Heart right ventricle (tissue), 16 donors: ENCODE measurements at regions not wholly inside any gene's neighbourhood (a gene's known extent, or its start where the extent isn't known, plus 50 kb on each side); places are given as distances from the start of the nearest gene placed in this dataset.

Source experiments
- ATAC-seq, 8 donors: fragments of 200-7000 bp; cut with Tn5 transposase; one replicate each; pipeline ENCODE4 v1.9.1; 2020; ENCODE audit warnings: mild to moderate bottlenecking in 8 of 8, moderate library complexity in 8 of 8, moderate number of reproducible peaks in 1 of 8
- DNase-seq, 2 donors: peaks; one replicate each; pipeline ENCODE4 v3.0.0-alpha.2; 2020
- H3K27ac ChIP-seq, 10 donors: fragments of 200-600 bp; sonication (generic) in 2 of 10; one replicate each; pipeline versions ENCODE4 v1.5.0 to v1.8.0; 2020 to 2022; ENCODE audit warnings: mild to moderate bottlenecking in 3 of 10
- H3K27me3 ChIP-seq, 7 donors: fragments of 200-600 bp; one replicate each; pipeline ENCODE4 v1.8.0; 2021 to 2022; ENCODE audit warnings: mild to moderate bottlenecking in 2 of 7
- H3K36me3 ChIP-seq, 9 donors: fragments of 200-600 bp; sonication (generic) in 1 of 9; one replicate each; pipeline versions ENCODE4 v1.5.0 to v1.8.0; 2020 to 2022; ENCODE audit warnings: mild to moderate bottlenecking in 2 of 9
- H3K4me1 ChIP-seq, 9 donors: fragments of 200-600 bp; sonication (generic) in 1 of 9; one replicate each; pipeline versions ENCODE4 v1.5.0 to v1.8.0; 2020 to 2022; ENCODE audit warnings: mild to moderate bottlenecking in 4 of 9
- H3K4me3 ChIP-seq, 10 donors: fragments of 200-600 bp; sonication (generic) in 2 of 10; one replicate each; pipeline versions ENCODE4 v1.5.0 to v1.8.0; 2020 to 2022; ENCODE audit warnings: mild to moderate bottlenecking in 7 of 10, moderate library complexity in 2 of 10
- H3K9me3 ChIP-seq, 11 donors: fragments of 200-600 bp in 10 of 11; sonication (generic) in 2 of 11; one replicate each; pipeline versions ENCODE4 v1.5.0 to v1.8.0; 2013 to 2022; ENCODE audit warnings: mild to moderate bottlenecking in 2 of 11, control low read depth in 1 of 11, moderate library complexity in 1 of 11
- WGBS, 2 donors: extraction: QIAGEN DNeasy Blood & Tissue Kit; methylation state at CpG; one replicate each; pipeline ENCODE4 v1.1.7; 2013; ENCODE audit warnings: inconsistent platforms in 1 of 2; 5-methylcytosine and 5-hydroxymethylcytosine counted together
- intact Hi-C, 10 donors: fragments of 100-400 bp; cut with DNase I; formaldehyde crosslinking; loops; one replicate each; pipeline versions ENCODE4 v1.11.1 to v1.14.2; 2022
- TF ChIP-seq, protein P1 (sequence below), 9 donors: fragments of 200-600 bp; sonication (generic) in 2 of 9; IDR thresholded peaks; one replicate each; pipeline versions ENCODE4 v1.5.0 to v1.8.0; 2021 to 2022; ENCODE audit warnings: antibody characterized with exemption in 9 of 9, mild to moderate bottlenecking in 5 of 9, moderate library complexity in 1 of 9
- donor health status: Arrhythmogenic right ventricular cardiomyopathy.
- donor health status: ischemic (EF 13 %, LVEDD 7.1; RV severe dilation, severe dysfunction).
- donor health status: healthy with polysubstance abuse.
- donor health status: DM: no; HTN: yes; CAD: no.
- donor health status: DM: no; HTN: no; CAD: no.
- donor health status: ischemic (EF 25% LVEDD 6.9; RV normal size, moderate dysfunction).
- donor health status: ischemic (EF 25% LVEDD 5.7; RV mildly dilated, moderate dysfunction).
- donor health status: healthy.
- donor health status: DM: yes; HTN: yes; CAD: no.
- donor health status: Ischemic cardiomyopathy.
- donor health status: ischemic (EF 35%, LVEDD 5.7; RV mildly dilated, moderate dysfunction).
- donor health status: nonischemic (EF 11% LVEDD 7.7; RV severe dilation, severe dysfunction).
- donor health status: DM: yes; HTN: yes; CAD: no.
- donor health status: PGD.
- donor health status: ischemic (EF 29% LVEDD 5.4; RV normal size, mild dysfunction).
- donor health status: nonischemic (EF 23%, LVEDD 6.1; RV moderate dilation, normal function).

DNA sequence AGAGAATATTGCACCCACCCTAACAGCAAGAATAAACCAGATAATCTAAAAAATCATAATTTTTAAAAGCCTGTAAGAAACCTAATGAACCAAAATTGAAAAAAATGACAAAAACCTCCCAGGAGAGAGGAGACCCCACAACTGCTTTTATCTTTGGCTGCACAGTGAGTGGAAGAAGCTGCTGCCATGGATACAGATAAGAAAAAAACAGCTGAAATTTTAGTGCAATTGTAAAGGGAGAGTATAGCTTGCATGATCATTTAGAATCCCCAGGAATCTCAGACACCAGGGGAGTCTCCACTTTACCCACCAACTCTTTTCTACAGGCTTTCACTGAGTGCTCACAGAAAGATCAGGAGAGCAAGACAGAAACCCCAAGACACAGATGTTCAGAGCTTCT, 338.1 kb upstream of the NCKAP5 start:
- H3K9me3 ChIP-seq, result peaks cover 0 to 19% (median 0%) of the 10 kb centered on the region in 11 donors
- ATAC-seq (no peak), DNase-seq (no peak)
- TF ChIP-seq, protein P1, sequence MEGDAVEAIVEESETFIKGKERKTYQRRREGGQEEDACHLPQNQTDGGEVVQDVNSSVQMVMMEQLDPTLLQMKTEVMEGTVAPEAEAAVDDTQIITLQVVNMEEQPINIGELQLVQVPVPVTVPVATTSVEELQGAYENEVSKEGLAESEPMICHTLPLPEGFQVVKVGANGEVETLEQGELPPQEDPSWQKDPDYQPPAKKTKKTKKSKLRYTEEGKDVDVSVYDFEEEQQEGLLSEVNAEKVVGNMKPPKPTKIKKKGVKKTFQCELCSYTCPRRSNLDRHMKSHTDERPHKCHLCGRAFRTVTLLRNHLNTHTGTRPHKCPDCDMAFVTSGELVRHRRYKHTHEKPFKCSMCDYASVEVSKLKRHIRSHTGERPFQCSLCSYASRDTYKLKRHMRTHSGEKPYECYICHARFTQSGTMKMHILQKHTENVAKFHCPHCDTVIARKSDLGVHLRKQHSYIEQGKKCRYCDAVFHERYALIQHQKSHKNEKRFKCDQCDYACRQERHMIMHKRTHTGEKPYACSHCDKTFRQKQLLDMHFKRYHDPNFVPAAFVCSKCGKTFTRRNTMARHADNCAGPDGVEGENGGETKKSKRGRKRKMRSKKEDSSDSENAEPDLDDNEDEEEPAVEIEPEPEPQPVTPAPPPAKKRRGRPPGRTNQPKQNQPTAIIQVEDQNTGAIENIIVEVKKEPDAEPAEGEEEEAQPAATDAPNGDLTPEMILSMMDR (IDR thresholded peaks at IDR 0.05), result no peak
- H3K4me3 ChIP-seq, result no peak overlapping the region
- H3K36me3 ChIP-seq, result no peaks in the 10 kb centered on the region
- intact Hi-C loops, result no loop called here
- no peaks in the 10 kb centered on the region for H3K4me1 ChIP-seq
- H3K27me3 ChIP-seq, result peaks cover 0 to 20% (median 0%) of the 10 kb centered on the region in 7 donors
- H3K27ac ChIP-seq, result no peak overlapping the region

DNA sequence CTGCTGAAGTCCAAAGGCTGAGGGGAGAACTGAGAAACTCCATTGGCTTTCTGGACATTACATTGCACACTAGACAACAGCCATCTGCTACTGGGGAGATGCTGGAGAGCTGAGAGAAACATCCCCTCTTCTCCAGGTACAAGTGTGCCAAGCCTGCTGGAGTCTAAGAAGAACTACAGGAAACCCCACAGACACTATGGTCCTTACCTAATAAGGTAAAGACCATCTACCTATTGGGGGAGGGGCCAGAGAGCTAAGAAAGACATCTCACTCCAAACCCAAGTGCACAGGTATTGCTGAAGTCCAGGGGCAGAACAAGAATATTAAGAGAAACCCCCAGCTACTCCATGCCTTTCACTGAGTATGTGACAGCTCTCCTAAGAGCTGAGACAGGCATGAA, 338.7 kb upstream of the NCKAP5 start:
- TF ChIP-seq, protein P1 (IDR thresholded peaks at IDR 0.05), result no peak

DNA sequence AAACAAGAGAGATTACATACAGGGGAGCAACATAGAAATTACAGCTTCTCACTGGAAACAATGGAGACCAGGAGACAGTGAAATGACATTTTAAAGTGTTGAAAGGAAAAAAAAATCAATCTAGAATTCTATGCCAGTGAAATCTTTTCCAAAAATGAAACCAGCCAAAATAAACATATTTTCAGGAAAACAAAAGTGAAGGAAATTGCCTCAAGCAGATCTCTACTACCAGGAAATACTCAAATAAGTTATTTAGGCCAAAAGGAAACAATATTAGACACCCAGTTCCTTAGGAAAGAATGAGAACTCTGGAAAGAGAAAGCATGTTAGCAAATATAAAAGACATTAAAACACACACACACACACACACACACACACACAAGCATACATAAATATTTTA, 339.9 kb upstream of the NCKAP5 start:
- no peak for ATAC-seq
- TF ChIP-seq, protein P1 (IDR thresholded peaks at IDR 0.05), result no peak
- Histone ChIP-seq H3K4me1 (no peaks in the 10 kb centered on the region), H3K9me3 (peaks cover 0 to 19% (median 0%) of the 10 kb centered on the region in 11 donors), H3K36me3 (no peaks in the 10 kb centered on the region), H3K4me3 (no peak overlapping the region), H3K27ac (no peak overlapping the region), H3K27me3 (peaks cover 0 to 20% (median 0%) of the 10 kb centered on the region in 7 donors)
- DNase-seq, result no peak
- intact Hi-C loops, result no loop called here

More for the DNA sequence above, 338.7 kb upstream of the NCKAP5 start:
- peaks cover 0 to 20% (median 0%) of the 10 kb centered on the region in 7 donors for H3K27me3 ChIP-seq
- peaks cover 0 to 19% (median 0%) of the 10 kb centered on the region in 11 donors for H3K9me3 ChIP-seq
- DNase-seq, result no peak
- no peak overlapping the region for H3K27ac ChIP-seq
- intact Hi-C loops, result no loop called here
- no peak for ATAC-seq
- no peaks in the 10 kb centered on the region for H3K4me1 ChIP-seq
- H3K36me3 ChIP-seq, result no peaks in the 10 kb centered on the region
- H3K4me3 ChIP-seq, result no peak overlapping the region

DNA sequence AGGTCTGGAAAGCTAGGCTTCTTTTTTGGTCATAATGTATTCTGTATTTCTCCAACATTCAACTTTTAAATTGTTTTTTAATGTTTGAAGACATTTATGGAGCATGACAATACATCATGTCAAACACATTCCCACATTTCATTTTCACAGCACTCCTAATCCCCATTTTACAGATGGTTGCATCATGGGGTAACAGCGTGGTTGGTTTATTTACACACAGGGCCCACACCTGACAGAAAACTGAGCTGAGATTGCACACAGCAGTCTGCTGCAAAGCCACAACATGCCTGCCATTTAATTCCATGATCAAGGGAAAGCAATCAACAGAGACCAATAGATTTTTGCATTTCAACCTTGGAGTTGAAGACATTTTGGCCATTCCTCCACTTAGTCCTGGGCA, 335.7 kb upstream of the MGAT5 start:
- intact Hi-C loops, result no loop called here
- H3K9me3 ChIP-seq, result peaks cover 0 to 8% (median 0%) of the 10 kb centered on the region in 11 donors
- WGBS, 2 donors, result 88 to 93% methylated on average over 1 of the region's 1 CpG
- TF ChIP-seq, protein P1 (IDR thresholded peaks at IDR 0.05), result no peak
- H3K27me3 ChIP-seq, result no peaks in the 10 kb centered on the region
- ATAC-seq (no peak), DNase-seq (no peak)
- H3K36me3 ChIP-seq, result no peaks in the 10 kb centered on the region
- H3K4me1 ChIP-seq, result no peaks in the 10 kb centered on the region
- H3K4me3 ChIP-seq, result no peak overlapping the region
- no peak overlapping the region for H3K27ac ChIP-seq

DNA sequence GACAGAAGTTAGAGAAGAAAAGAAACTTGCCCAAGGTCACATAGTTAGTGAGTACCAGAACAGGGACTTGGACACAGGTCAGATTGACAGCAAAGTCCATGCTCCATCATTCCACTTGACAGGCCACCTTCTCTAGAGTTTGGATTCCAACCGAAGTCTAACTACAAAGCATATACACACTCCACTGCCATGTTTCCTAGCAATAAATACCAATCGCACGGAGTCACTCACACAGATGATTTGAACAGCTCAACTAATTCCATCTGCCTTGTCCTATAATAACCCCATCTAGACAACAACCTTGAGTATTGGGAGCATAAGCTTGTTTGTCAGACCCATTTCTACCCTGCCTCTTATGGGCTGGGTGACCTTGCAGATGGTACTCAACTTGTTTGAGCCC, 334.6 kb upstream of the MGAT5 start:
- Histone ChIP-seq H3K36me3 (no peaks in the 10 kb centered on the region), H3K4me1 (no peaks in the 10 kb centered on the region), H3K27ac (no peak overlapping the region), H3K27me3 (no peaks in the 10 kb centered on the region), H3K4me3 (no peak overlapping the region), H3K9me3 (peaks cover 0 to 8% (median 0%) of the 10 kb centered on the region in 11 donors)
- no peak for ATAC-seq
- no peak for DNase-seq
- intact Hi-C loops, result no loop called here
- TF ChIP-seq, protein P1 (IDR thresholded peaks at IDR 0.05), result no peak
- 59% methylated on average over 3 of the region's 3 CpGs for WGBS, 2 donors
